Testis (tissue), 2 donors: ENCODE measurements at regions not wholly inside any gene's neighbourhood (a gene's known extent, or its start where the extent isn't known, plus 50 kb on each side); places are given as distances from the start of the nearest gene placed in this dataset.

Source experiments
- DNase-seq: peaks from one replicate; pipeline ENCODE4 v3.0.0-alpha.2; 2019
- H3K27ac ChIP-seq, 2 donors: fragments of 200-600 bp; sonication (generic); one replicate each; pipeline ENCODE4 v1.5.1; 2019
- H3K27me3 ChIP-seq: fragments of 200-600 bp; sonication (generic); one replicate; pipeline ENCODE4 v1.5.1; 2019
- H3K36me3 ChIP-seq: fragments of 200-600 bp; sonication (generic); one replicate; pipeline ENCODE4 v1.5.1; 2017; ENCODE audit warnings: low read depth; ENCODE audit errors: missing control alignments
- H3K4me1 ChIP-seq: fragments of 200-600 bp; sonication (generic); one replicate; pipeline ENCODE4 v1.5.1; 2019
- H3K4me3 ChIP-seq, 2 donors: fragments of 200-600 bp; sonication (generic); one replicate each; pipeline ENCODE4 v1.5.1; 2017 to 2019
- H3K9me3 ChIP-seq: fragments of 200-600 bp; sonication (generic); one replicate; pipeline ENCODE4 v1.5.1; 2017
- CTCF ChIP-seq, 3 experiments: fragments of 450-650 bp in 2 of 3; fragments of 200-600 bp in 1 of 3; sonication (generic) in 1 of 3; IDR thresholded peaks; one replicate each; pipeline ENCODE4 v1.5.1; 2016 to 2019; ENCODE audit warnings: antibody characterized with exemption in 3 of 3, mild to moderate bottlenecking in 2 of 3, moderate library complexity in 1 of 3
- POLR2A ChIP-seq: fragments of 450-650 bp; IDR thresholded peaks from one replicate; pipeline ENCODE4 v1.6.1; 2017; ENCODE audit warnings: antibody characterized with exemption, mild to moderate bottlenecking, moderate library complexity
- WGBS, 2 donors: methylation state at CpG; one replicate each; pipeline ENCODE4 v1.1.5; 2018; 5-methylcytosine and 5-hydroxymethylcytosine counted together
- intact Hi-C: fragments of 100-400 bp; cut with DNase I; formaldehyde crosslinking; loops from one replicate; pipeline ENCODE4 v1.15.1; 2023; ENCODE audit warnings: low total_unique reads

GRCh38 chr12:107847830-107848229, 73.3 kb downstream of the ASCL4 start:
- no peaks in the 10 kb centered on the region for H3K36me3 ChIP-seq
- H3K27ac ChIP-seq = no peak overlapping the region
- no peaks in the 10 kb centered on the region for H3K9me3 ChIP-seq
- no peak for TF ChIP-seq POLR2A
- no peak for TF ChIP-seq CTCF (IDR thresholded peaks at IDR 0.05)
- no peak overlapping the region for H3K4me3 ChIP-seq
- H3K4me1 ChIP-seq = no peaks in the 10 kb centered on the region
- intact Hi-C loops = no loop called here
- WGBS, 2 donors = 34 to 61% methylated on average over 3 of the region's 3 CpGs
- no peak for DNase-seq
- no peaks in the 10 kb centered on the region for H3K27me3 ChIP-seq

GRCh38 chr12:107853479-107853878, 79.0 kb downstream of the ASCL4 start:
- no peaks in the 10 kb centered on the region for H3K9me3 ChIP-seq
- 30% methylated on average over 3 of the region's 3 CpGs for WGBS, 2 donors
- no peaks in the 10 kb centered on the region for H3K4me1 ChIP-seq
- H3K27ac ChIP-seq = no peak overlapping the region
- no peak for DNase-seq
- no peaks in the 10 kb centered on the region for H3K36me3 ChIP-seq
- no peak overlapping the region for H3K4me3 ChIP-seq
- TF ChIP-seq POLR2A (no peak), CTCF (IDR thresholded peaks at IDR 0.05) (no peak)
- intact Hi-C loops = no loop called here
- H3K27me3 ChIP-seq = no peaks in the 10 kb centered on the region

- TF ChIP-seq POLR2A = no peak
- no peak for DNase-seq
- H3K27ac ChIP-seq = no peak overlapping the region
- H3K36me3 ChIP-seq = no peaks in the 10 kb centered on the region
- no peak overlapping the region for H3K4me3 ChIP-seq
- 48 to 64% methylated on average over 2 of the region's 2 CpGs for WGBS, 2 donors
- no peaks in the 10 kb centered on the region for H3K27me3 ChIP-seq
- no peaks in the 10 kb centered on the region for H3K9me3 ChIP-seq
- intact Hi-C loops = no loop called here
- H3K4me1 ChIP-seq = no peaks in the 10 kb centered on the region
These were observed 81.0 kb downstream of the ASCL4 start for GRCh38 chr12:107855471-107855870.

GRCh38 chr12:107856096-107856495, 81.6 kb downstream of the ASCL4 start:
- DNase-seq = no peak
- H3K4me1 ChIP-seq = no peaks in the 10 kb centered on the region
- H3K4me3 ChIP-seq = no peak overlapping the region
- no peak overlapping the region for H3K27ac ChIP-seq
- H3K36me3 ChIP-seq = no peaks in the 10 kb centered on the region
- TF ChIP-seq POLR2A (no peak), CTCF (IDR thresholded peaks at IDR 0.05) (no peak)
- intact Hi-C loops = no loop called here
- 35 to 71% methylated on average over 2 of the region's 2 CpGs for WGBS, 2 donors
- no peaks in the 10 kb centered on the region for H3K9me3 ChIP-seq
- no peaks in the 10 kb centered on the region for H3K27me3 ChIP-seq

GRCh38 chr12:107857191-107857590, 82.7 kb downstream of the ASCL4 start:
- H3K36me3 ChIP-seq = no peaks in the 10 kb centered on the region
- H3K27me3 ChIP-seq = no peaks in the 10 kb centered on the region
- TF ChIP-seq CTCF (IDR thresholded peaks at IDR 0.05) (no peak), POLR2A (no peak)
- no peak for DNase-seq
- no peaks in the 10 kb centered on the region for H3K4me1 ChIP-seq
- H3K4me3 ChIP-seq = no peak overlapping the region
- H3K9me3 ChIP-seq = no peaks in the 10 kb centered on the region
- intact Hi-C loops = no loop called here
- WGBS, 2 donors = 34 to 41% methylated on average over 4 of the region's 4 CpGs
- no peak overlapping the region for H3K27ac ChIP-seq
